K562 (cell line): ENCODE measurements at regions not wholly inside any gene's neighbourhood (a gene's known extent, or its start where the extent isn't known, plus 50 kb on each side); places are given as distances from the start of the nearest gene placed in this dataset.

Experiments used
- ATAC-seq: fragments of 200-7000 bp; cut with Tn5 transposase; 3 replicates; pipeline ENCODE4 v1.9.1; 2020; ENCODE audit warnings: moderate library complexity
- BruUV-seq: library from RNA; stranded (reverse); fragments of 400-500 nt; replicated peaks from 2 replicates; lab custom pipeline; 2021; lab: Mats Ljungman, UMichigan
- CTCF ChIA-PET: fragments of 300-600 bp; formaldehyde crosslinking; extraction: SDS; loops from one replicate; lab custom pipeline; 2021; ENCODE audit warnings: low intra/inter-chr PET ratio; lab: Yijun Ruan, JAX
- POLR2A ChIA-PET: fragments of 300-600, 350-650 bp; sonication (Branson Sonifier 250); formaldehyde crosslinking; extraction: SDS; loops from one replicate; lab custom pipeline; 2021; ENCODE audit warnings: antibody characterized with exemption, inconsistent platforms; lab: Yijun Ruan, JAX
- DNase-seq, 4 experiments: peaks; one replicate each; pipeline versions ENCODE4 v3.0.0 to v3.0.0-alpha.2; 2011 to 2018; ENCODE audit warnings: low spot score in 3 of 4, mixed read lengths in 3 of 4; ENCODE audit errors: extremely low read depth in 1 of 4
- FAIRE-seq: peaks from 2 replicates; lab custom pipeline; 2011; peaks lifted over from hg19 to GRCh38; lab: Jason Lieb, UNC
- H2AFZ ChIP-seq: 2 replicates; pipeline ENCODE4 v1.6.0; 2011; ENCODE audit warnings: low read depth, low read length, control low read depth, inconsistent platforms
- H3K27ac ChIP-seq: fragments of 200-600 bp; 3 replicates; pipeline ENCODE4 v1.8.0; 2011; ENCODE audit warnings: low read depth, mild to moderate bottlenecking, control low read depth, inconsistent platforms, low read length, moderate library complexity, mixed read lengths; ENCODE audit errors: extremely low read depth
- H3K27me3 ChIP-seq, 2 experiments: fragments of 300-600 bp in 1 of 2; 2 replicates in 1 of 2; 3 replicates in 1 of 2; pipeline versions ENCODE4 v1.6.0 to v1.8.0; 2011; ENCODE audit warnings: inconsistent platforms in 2 of 2, low read length in 2 of 2, mild to moderate bottlenecking in 1 of 2, mixed read lengths in 1 of 2, moderate library complexity in 1 of 2; ENCODE audit not compliant: control insufficient read depth in 2 of 2, insufficient read depth in 2 of 2
- H3K36me3 ChIP-seq: fragments of 300-600 bp; 3 replicates; pipeline ENCODE4 v1.8.0; 2011; ENCODE audit warnings: mild to moderate bottlenecking, low read length, inconsistent platforms; ENCODE audit not compliant: control insufficient read depth, insufficient read depth
- H3K4me1 ChIP-seq, 2 experiments: fragments of 200-600 bp in 1 of 2; replicated peaks in 1 of 2; 2 replicates in 1 of 2; 3 replicates in 1 of 2; pipeline versions ENCODE4 v1.5.1 to v1.8.0; 2011; ENCODE audit warnings: inconsistent platforms in 2 of 2, low read length in 2 of 2, mild to moderate bottlenecking in 1 of 2, mixed read lengths in 1 of 2, moderate library complexity in 1 of 2; ENCODE audit not compliant: control insufficient read depth in 2 of 2, insufficient read depth in 2 of 2
- H3K4me2 ChIP-seq: 2 replicates; pipeline ENCODE4 v1.6.1; 2011; ENCODE audit warnings: low read length, control low read depth, inconsistent platforms, mixed read lengths; ENCODE audit not compliant: insufficient read depth
- H3K4me3 ChIP-seq: fragments of 200-600 bp; sonication (generic), shearing (Covaris generic); 2 replicates; pipeline ENCODE4 v1.5.1; 2016; ENCODE audit warnings: control low read depth, inconsistent platforms
- H3K79me2 ChIP-seq: fragments of 200-600 bp; 3 replicates; pipeline ENCODE4 v1.8.0; 2011; ENCODE audit warnings: low read length, inconsistent platforms; ENCODE audit not compliant: control insufficient read depth, insufficient read depth
- H3K9ac ChIP-seq, 2 experiments: 2 replicates each; pipeline versions ENCODE4 v1.6.0 to v1.6.1; 2011; ENCODE audit warnings: low read depth in 2 of 2, low read length in 2 of 2, control low read depth in 1 of 2, inconsistent platforms in 1 of 2, mild to moderate bottlenecking in 1 of 2, mixed read lengths in 1 of 2; ENCODE audit not compliant: insufficient read depth in 1 of 2
- H3K9me1 ChIP-seq: one replicate; pipeline ENCODE4 v1.6.0; 2011; ENCODE audit warnings: inconsistent platforms, mild to moderate bottlenecking, low read length, moderate library complexity; ENCODE audit not compliant: control insufficient read depth, insufficient read depth
- H3K9me3 ChIP-seq: replicated peaks from 2 replicates; pipeline ENCODE4 v1.5.1; 2011; ENCODE audit warnings: low read depth, low read length, inconsistent platforms; ENCODE audit not compliant: control insufficient read depth, insufficient read depth
- H4K20me1 ChIP-seq: replicated peaks from 2 replicates; pipeline ENCODE4 v1.6.1; 2011; ENCODE audit warnings: low read length, inconsistent platforms, mixed read lengths; ENCODE audit not compliant: control insufficient read depth, insufficient read depth
- BHLHE40 ChIP-seq: IDR thresholded peaks from 2 replicates; pipeline ENCODE4 v1.6.1; 2011; ENCODE audit warnings: low read length, improper control_type of control experiment
- DACH1 ChIP-seq: fragments of 450-650 bp; IDR thresholded peaks from 2 replicates; pipeline ENCODE4 v1.6.1; 2018; ENCODE audit not compliant: partially characterized antibody
- ELF4 ChIP-seq: fragments of 450-650 bp; formaldehyde crosslinking; IDR thresholded peaks from 2 replicates; pipeline ENCODE4 v1.4.0; 2022; ENCODE audit warnings: missing genetic modification characterization
- FOSL1 ChIP-seq: fragments of 200-800 bp; sonication (Bioruptor generic); conservative IDR thresholded peaks from 2 replicates; pipeline ENCODE4 v1.6.1; 2016; ENCODE audit warnings: missing genetic modification characterization, missing compliant biosample characterization
- FOXA1 ChIP-seq: fragments of 450-650 bp; IDR thresholded peaks from 2 replicates; pipeline ENCODE4 v1.6.1; 2016; ENCODE audit warnings: mild to moderate bottlenecking, borderline replicate concordance
- HDGF ChIP-seq: fragments of 450-650 bp; IDR thresholded peaks from 2 replicates; pipeline ENCODE4 v1.6.1; 2016
- JUN ChIP-seq, 2 experiments: sonication (generic) in 1 of 2; formaldehyde crosslinking in 1 of 2; IDR thresholded peaks; 2 replicates each; pipeline versions ENCODE4 v1.6.1 to v1.8.0; 2012 to 2022; ENCODE audit warnings: borderline replicate concordance in 2 of 2, mild to moderate bottlenecking in 2 of 2, improper control_type of control experiment in 1 of 2, low read depth in 1 of 2, low read length in 1 of 2, missing genetic modification reagents in 1 of 2
- KAT8 ChIP-seq: fragments of 450-650 bp; IDR thresholded peaks from 2 replicates; pipeline ENCODE4 v1.6.1; 2016; ENCODE audit warnings: low read depth, mild to moderate bottlenecking
- MAFG ChIP-seq: fragments of 450-650 bp; conservative IDR thresholded peaks from 2 replicates; pipeline ENCODE4 v1.6.1; 2016; ENCODE audit warnings: missing genetic modification characterization, missing compliant biosample characterization
- SNRNP70 ChIP-seq: fragments of 200-400 bp; formaldehyde crosslinking; optimal IDR thresholded peaks from 2 replicates; pipeline ENCODE3; 2017; ENCODE audit warnings: low read depth, low read length
- SRSF7 ChIP-seq: fragments of 200-400 bp; formaldehyde crosslinking; optimal IDR thresholded peaks from 2 replicates; pipeline ENCODE3; 2017; ENCODE audit warnings: mild to moderate bottlenecking, low read depth, low read length
- YY1 ChIP-seq, 3 experiments: IDR thresholded peaks; 2 replicates each; pipeline ENCODE4 v1.6.1; 2011; ENCODE audit warnings: low read length in 2 of 3, mild to moderate bottlenecking in 2 of 3, moderate library complexity in 2 of 3, borderline replicate concordance in 1 of 3, control low read depth in 1 of 3, low read depth in 1 of 3; ENCODE audit not compliant: insufficient read depth in 3 of 3, insufficient replicate concordance in 2 of 3, control insufficient read depth in 1 of 3, insufficient read length in 1 of 3; ENCODE audit errors: extremely low read depth in 1 of 3
- WGBS: fragments of 100-300 bp; shearing (Covaris generic); methylation state at CpG from one replicate; pipeline ENCODE4 v1.1.6; 2016; ENCODE audit warnings: low coverage, mixed read lengths; ENCODE audit not compliant: insufficient coverage; ENCODE audit errors: missing lambda C conversion rate; 5-methylcytosine and 5-hydroxymethylcytosine counted together
- in situ Hi-C: fragments of 300-500 bp; cut with MboI; formaldehyde crosslinking; loops from 4 replicates; pipeline ENCODE4 v1.15.0; 2018; ENCODE audit warnings: inconsistent platforms, mixed read lengths
- intact Hi-C: fragments of 100-400 bp; cut with micrococcal nuclease; formaldehyde crosslinking; loops from 2 replicates; pipeline ENCODE4 v1.14.2; 2022
- TF ChIP-seq, protein P1 (sequence below): fragments of 450-650 bp; IDR thresholded peaks from 2 replicates; pipeline ENCODE4 v1.6.1; 2017; ENCODE audit warnings: mild to moderate bottlenecking, moderate library complexity
- TF ChIP-seq, protein P2 (sequence below), 2 experiments: fragments of 450-650 bp in 1 of 2; sonication (generic) in 1 of 2; formaldehyde crosslinking in 1 of 2; IDR thresholded peaks in 1 of 2; conservative IDR thresholded peaks in 1 of 2; 2 replicates each; pipeline versions ENCODE4 v1.6.1 to v1.8.1; 2016 to 2023; ENCODE audit warnings: mild to moderate bottlenecking in 2 of 2, moderate library complexity in 2 of 2, inconsistent platforms in 1 of 2, missing genetic modification reagents in 1 of 2
- TF ChIP-seq, protein P3 (sequence below): fragments of 200-800 bp; sonication (Bioruptor generic); IDR thresholded peaks from 2 replicates; pipeline ENCODE4 v1.6.1; 2017; ENCODE audit warnings: missing genetic modification characterization, missing compliant biosample characterization
- TF ChIP-seq, protein P4 (sequence below): sonication (generic); formaldehyde crosslinking; IDR thresholded peaks from 2 replicates; pipeline ENCODE4 v1.8.1; 2023; ENCODE audit warnings: mild to moderate bottlenecking, missing genetic modification reagents

DNA sequence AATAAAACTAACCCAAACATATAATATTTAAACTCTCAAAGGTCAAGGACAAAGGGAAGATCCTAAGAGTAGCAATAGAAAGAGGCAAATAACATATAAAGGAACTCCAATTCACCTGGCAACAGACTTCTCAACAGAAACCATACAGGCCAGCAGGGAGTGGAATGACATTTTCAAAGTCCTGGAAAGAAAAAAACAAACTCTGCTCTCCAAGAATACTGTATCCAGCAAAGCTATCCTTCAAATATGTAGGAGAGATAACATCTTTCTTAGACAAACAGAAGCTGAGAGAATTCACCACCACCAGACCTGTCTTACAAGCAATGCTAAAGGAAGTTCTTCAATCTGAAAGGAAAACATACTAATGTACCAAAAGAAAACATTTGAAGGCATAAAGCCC, 51.5 kb upstream of the TMEM158 start (continued):
- TF ChIP-seq, protein P1, sequence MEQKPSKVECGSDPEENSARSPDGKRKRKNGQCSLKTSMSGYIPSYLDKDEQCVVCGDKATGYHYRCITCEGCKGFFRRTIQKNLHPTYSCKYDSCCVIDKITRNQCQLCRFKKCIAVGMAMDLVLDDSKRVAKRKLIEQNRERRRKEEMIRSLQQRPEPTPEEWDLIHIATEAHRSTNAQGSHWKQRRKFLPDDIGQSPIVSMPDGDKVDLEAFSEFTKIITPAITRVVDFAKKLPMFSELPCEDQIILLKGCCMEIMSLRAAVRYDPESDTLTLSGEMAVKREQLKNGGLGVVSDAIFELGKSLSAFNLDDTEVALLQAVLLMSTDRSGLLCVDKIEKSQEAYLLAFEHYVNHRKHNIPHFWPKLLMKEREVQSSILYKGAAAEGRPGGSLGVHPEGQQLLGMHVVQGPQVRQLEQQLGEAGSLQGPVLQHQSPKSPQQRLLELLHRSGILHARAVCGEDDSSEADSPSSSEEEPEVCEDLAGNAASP = no peak
- no peak for TF ChIP-seq SRSF7

DNA sequence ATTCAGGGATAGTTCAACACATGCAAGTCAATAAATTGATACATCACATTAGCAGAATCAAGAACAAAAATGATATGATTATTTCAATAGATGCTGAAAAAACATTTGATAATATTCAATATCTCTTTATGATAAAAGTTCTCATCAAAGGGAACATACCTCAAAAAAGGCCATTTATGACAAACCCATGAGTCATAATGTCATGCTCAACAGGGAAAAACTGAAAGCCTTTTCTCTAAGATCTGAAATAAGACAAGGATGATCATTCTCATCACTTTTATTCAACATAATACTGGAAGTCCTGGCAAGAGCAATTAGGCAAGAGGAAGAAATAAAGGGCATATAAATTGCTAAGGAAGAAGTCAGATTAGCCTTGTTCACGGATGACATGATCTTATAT, 54.1 kb upstream of the TMEM158 start:
- no peaks in the 10 kb centered on the region for H3K9me1 ChIP-seq
- H3K27me3 ChIP-seq = no peaks in the 10 kb centered on the region; a peak in 1 of 5 replicates
- POLR2A ChIA-PET = no interaction called here
- no peaks in the 10 kb centered on the region for H4K20me1 ChIP-seq
- ATAC-seq = no peak
- no peak for FAIRE-seq
- peaks cover 6% of the 10 kb centered on the region; the same call in 1 of the 2 replicates for H3K9me3 ChIP-seq
- H3K79me2 ChIP-seq = no peaks in the 10 kb centered on the region
- BruUV-seq = no TSS peak
- H3K36me3 ChIP-seq = no peaks in the 10 kb centered on the region
- WGBS = 25% methylated on average over 1 of the region's 1 CpG
- no peak overlapping the region for H3K9ac ChIP-seq
- no peak overlapping the region for H3K4me2 ChIP-seq
- DNase-seq = no peak
- H2AFZ ChIP-seq = no peak overlapping the region
- intact Hi-C loops (no loop called here), in situ Hi-C loops (no loop called here)
- CTCF ChIA-PET = no interaction called here
- H3K4me3 ChIP-seq = no peak overlapping the region
- no peak for TF ChIP-seq HDGF
- no peak for TF ChIP-seq FOXA1
- no peak for TF ChIP-seq BHLHE40
- TF ChIP-seq SNRNP70 = no peak
- TF ChIP-seq ELF4 (CRISPR knock-in tag) = no peak
- TF ChIP-seq, protein P2, sequence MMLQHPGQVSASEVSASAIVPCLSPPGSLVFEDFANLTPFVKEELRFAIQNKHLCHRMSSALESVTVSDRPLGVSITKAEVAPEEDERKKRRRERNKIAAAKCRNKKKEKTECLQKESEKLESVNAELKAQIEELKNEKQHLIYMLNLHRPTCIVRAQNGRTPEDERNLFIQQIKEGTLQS (IDR thresholded peaks at IDR 0.05) = peak; percentile 66
- TF ChIP-seq, protein P2 (CRISPR knock-in tag; conservative IDR thresholded peaks at IDR 0.05) = no peak
- TF ChIP-seq JUN (IDR thresholded peaks at IDR 0.05; ENCODE audit: borderline replicate concordance, low read depth, low read length) = no peak
- no peak for TF ChIP-seq JUN (CRISPR knock-in tag; IDR thresholded peaks at IDR 0.05; ENCODE audit: borderline replicate concordance)
- TF ChIP-seq MAFG (tag) = no peak
- TF ChIP-seq, protein P3, sequence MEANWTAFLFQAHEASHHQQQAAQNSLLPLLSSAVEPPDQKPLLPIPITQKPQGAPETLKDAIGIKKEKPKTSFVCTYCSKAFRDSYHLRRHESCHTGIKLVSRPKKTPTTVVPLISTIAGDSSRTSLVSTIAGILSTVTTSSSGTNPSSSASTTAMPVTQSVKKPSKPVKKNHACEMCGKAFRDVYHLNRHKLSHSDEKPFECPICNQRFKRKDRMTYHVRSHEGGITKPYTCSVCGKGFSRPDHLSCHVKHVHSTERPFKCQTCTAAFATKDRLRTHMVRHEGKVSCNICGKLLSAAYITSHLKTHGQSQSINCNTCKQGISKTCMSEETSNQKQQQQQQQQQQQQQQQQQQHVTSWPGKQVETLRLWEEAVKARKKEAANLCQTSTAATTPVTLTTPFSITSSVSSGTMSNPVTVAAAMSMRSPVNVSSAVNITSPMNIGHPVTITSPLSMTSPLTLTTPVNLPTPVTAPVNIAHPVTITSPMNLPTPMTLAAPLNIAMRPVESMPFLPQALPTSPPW (CRISPR knock-in tag) = no peak
- TF ChIP-seq YY1 (IDR thresholded peaks at IDR 0.05; ENCODE audit: borderline replicate concordance in 1 of 3, control insufficient read depth in 1 of 3, extremely low read depth in 1 of 3, insufficient read depth in 3 of 3, insufficient read length in 1 of 3, insufficient replicate concordance in 2 of 3, low read depth in 1 of 3, low read length in 2 of 3) = no peak
- TF ChIP-seq DACH1 = no peak
- peak; percentile 83 for TF ChIP-seq FOSL1 (tag)
- TF ChIP-seq KAT8 = no peak
- TF ChIP-seq, protein P4, sequence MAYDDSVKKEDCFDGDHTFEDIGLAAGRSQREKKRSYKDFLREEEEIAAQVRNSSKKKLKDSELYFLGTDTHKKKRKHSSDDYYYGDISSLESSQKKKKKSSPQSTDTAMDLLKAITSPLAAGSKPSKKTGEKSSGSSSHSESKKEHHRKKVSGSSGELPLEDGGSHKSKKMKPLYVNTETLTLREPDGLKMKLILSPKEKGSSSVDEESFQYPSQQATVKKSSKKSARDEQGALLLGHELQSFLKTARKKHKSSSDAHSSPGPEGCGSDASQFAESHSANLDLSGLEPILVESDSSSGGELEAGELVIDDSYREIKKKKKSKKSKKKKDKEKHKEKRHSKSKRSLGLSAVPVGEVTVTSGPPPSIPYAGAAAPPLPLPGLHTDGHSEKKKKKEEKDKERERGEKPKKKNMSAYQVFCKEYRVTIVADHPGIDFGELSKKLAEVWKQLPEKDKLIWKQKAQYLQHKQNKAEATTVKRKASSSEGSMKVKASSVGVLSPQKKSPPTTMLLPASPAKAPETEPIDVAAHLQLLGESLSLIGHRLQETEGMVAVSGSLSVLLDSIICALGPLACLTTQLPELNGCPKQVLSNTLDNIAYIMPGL (CRISPR knock-in tag) = no peak
- no peak overlapping the region for H3K27ac ChIP-seq
- no peaks in the 10 kb centered on the region; a peak in 1 of 5 replicates for H3K4me1 ChIP-seq
